CD4-positive, CD25-positive, alpha-beta regulatory T cell (primary cell): ENCODE measurements at regions not wholly inside any gene's neighbourhood (a gene's known extent, or its start where the extent isn't known, plus 50 kb on each side); places are given as distances from the start of the nearest gene placed in this dataset.

Source experiments
- ATAC-seq, 2 donors: fragments of 150-1000 bp; cut with Tn5 transposase; one replicate each; pipeline ENCODE4 v1.10.0; 2021; ENCODE audit warnings: low read depth in 2 of 2, moderate number of reproducible peaks in 2 of 2, moderate library complexity in 1 of 2
- DNase-seq, 3 donors: peaks; one replicate each; pipeline versions ENCODE4 v3.0.0 to v3.0.0-alpha.2; 2012 to 2022; ENCODE audit warnings: mixed read lengths in 1 of 3
- H3K27ac ChIP-seq: one replicate; pipeline ENCODE4 v1.7.0; 2013; ENCODE audit warnings: mild to moderate bottlenecking, low read length; ENCODE audit not compliant: insufficient read depth, poor library complexity, severe bottlenecking
- H3K27me3 ChIP-seq: one replicate; pipeline ENCODE4 v1.7.0; 2013; ENCODE audit warnings: low read length; ENCODE audit not compliant: control insufficient read depth, insufficient read depth
- H3K36me3 ChIP-seq: one replicate; pipeline ENCODE4 v1.7.0; 2013; ENCODE audit warnings: mild to moderate bottlenecking, low read length, moderate library complexity; ENCODE audit not compliant: control insufficient read depth, insufficient read depth
- H3K4me1 ChIP-seq: 2 replicates; pipeline ENCODE4 v1.7.0; 2013; ENCODE audit warnings: mild to moderate bottlenecking, low read length; ENCODE audit not compliant: insufficient read depth, control insufficient read depth, poor library complexity, severe bottlenecking
- H3K4me3 ChIP-seq: one replicate; pipeline ENCODE4 v1.7.0; 2013; ENCODE audit warnings: low read depth, mild to moderate bottlenecking, low read length, moderate library complexity
- H3K9me3 ChIP-seq, 2 experiments: 1 replicate in 1 of 2; 2 replicates in 1 of 2; pipeline ENCODE4 v1.7.0; 2013; ENCODE audit warnings: low read length in 2 of 2, mild to moderate bottlenecking in 1 of 2, moderate library complexity in 1 of 2; ENCODE audit not compliant: control insufficient read depth in 2 of 2
- H3K27ac Mint-ChIP-seq, 3 donors: one replicate each; pipeline ENCODE4 v1.8.0; 2020 to 2022; ENCODE audit warnings: mild to moderate bottlenecking in 3 of 3, mixed read lengths in 3 of 3, moderate library complexity in 2 of 3
- H3K27me3 Mint-ChIP-seq: one replicate; pipeline ENCODE4 v1.8.0; 2022; ENCODE audit warnings: mild to moderate bottlenecking, mixed read lengths
- H3K36me3 Mint-ChIP-seq: one replicate; pipeline ENCODE4 v1.8.0; 2020; ENCODE audit warnings: mixed read lengths
- H3K4me1 Mint-ChIP-seq, 4 donors: one replicate each; pipeline ENCODE4 v1.8.0; 2020 to 2022; ENCODE audit warnings: mixed read lengths in 4 of 4, mild to moderate bottlenecking in 1 of 4
- H3K4me3 Mint-ChIP-seq, 4 donors: one replicate each; pipeline ENCODE4 v1.8.0; 2020 to 2022; ENCODE audit warnings: mild to moderate bottlenecking in 4 of 4, mixed read lengths in 4 of 4, moderate library complexity in 3 of 4
- H3K9me3 Mint-ChIP-seq, 7 donors: one replicate each; pipeline ENCODE4 v1.8.0; 2020 to 2022; ENCODE audit warnings: mixed read lengths in 7 of 7, mild to moderate bottlenecking in 3 of 7, moderate library complexity in 2 of 7

DNA sequence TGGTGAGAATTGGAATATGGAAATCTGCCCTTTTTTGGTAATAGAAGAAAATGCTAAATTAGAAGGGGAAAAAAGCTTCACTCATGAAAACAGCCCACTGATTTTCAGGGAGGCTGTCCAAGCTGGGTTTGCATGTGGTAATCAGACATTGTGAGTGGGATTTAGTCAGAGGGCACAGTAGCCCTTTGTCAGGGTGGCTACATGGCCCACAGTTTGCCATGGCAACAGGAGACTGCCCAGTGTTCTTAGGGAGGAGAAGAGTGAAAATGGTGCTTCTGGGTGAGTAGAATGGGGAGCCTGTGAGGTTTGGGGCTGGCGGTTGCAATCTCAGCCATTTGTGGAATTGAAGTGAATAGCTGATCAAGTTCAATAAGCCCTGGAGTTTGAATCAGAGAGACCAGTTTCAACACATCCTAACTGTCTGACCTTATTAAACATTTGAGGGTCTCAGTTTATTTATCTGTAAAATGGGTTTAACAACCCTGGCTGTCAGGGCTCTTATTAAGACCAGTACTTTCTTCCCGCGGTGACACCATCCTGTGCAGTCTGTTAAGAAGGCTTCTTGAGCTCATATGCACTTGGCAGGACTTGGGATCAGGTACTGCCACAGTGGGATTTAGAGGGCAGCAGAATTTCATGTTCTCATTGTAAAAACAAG, 107.6 kb upstream of the TNC start:
- no peaks in the 10 kb centered on the region for H3K27me3 Mint-ChIP-seq
- no peaks in the 10 kb centered on the region for H3K4me1 ChIP-seq
- no peak overlapping the region for H3K27ac ChIP-seq
- no peak overlapping the region for H3K4me3 ChIP-seq
- H3K9me3 Mint-ChIP-seq: peaks cover 0 to 3% (median 0%) of the 10 kb centered on the region in 7 donors
- H3K4me1 Mint-ChIP-seq: no peaks in the 10 kb centered on the region
- DNase-seq (no peak), ATAC-seq (no peak)
- H3K9me3 ChIP-seq: no peaks in the 10 kb centered on the region
- H3K36me3 Mint-ChIP-seq: no peaks in the 10 kb centered on the region
- H3K4me3 Mint-ChIP-seq: no peak overlapping the region
- H3K27me3 ChIP-seq: peaks cover 1% of the 10 kb centered on the region
- no peaks in the 10 kb centered on the region for H3K36me3 ChIP-seq
- no peak overlapping the region for H3K27ac Mint-ChIP-seq

- Histone ChIP-seq H3K4me1 (no peaks in the 10 kb centered on the region), H3K4me3 (no peak overlapping the region), H3K36me3 (no peaks in the 10 kb centered on the region), H3K27me3 (no peaks in the 10 kb centered on the region), H3K27ac (no peak overlapping the region), H3K9me3 (no peaks in the 10 kb centered on the region)
- H3K4me3 Mint-ChIP-seq: no peak overlapping the region
- no peak for DNase-seq
- peaks cover 0 to 3% (median 0%) of the 10 kb centered on the region in 7 donors for H3K9me3 Mint-ChIP-seq
- H3K27me3 Mint-ChIP-seq: no peaks in the 10 kb centered on the region
- H3K36me3 Mint-ChIP-seq: no peaks in the 10 kb centered on the region
- H3K27ac Mint-ChIP-seq: no peak overlapping the region
- ATAC-seq: no peak
- no peaks in the 10 kb centered on the region for H3K4me1 Mint-ChIP-seq
These were observed 108.2 kb upstream of the TNC start for GRCh38 chr9:115226152-115226551.

DNA sequence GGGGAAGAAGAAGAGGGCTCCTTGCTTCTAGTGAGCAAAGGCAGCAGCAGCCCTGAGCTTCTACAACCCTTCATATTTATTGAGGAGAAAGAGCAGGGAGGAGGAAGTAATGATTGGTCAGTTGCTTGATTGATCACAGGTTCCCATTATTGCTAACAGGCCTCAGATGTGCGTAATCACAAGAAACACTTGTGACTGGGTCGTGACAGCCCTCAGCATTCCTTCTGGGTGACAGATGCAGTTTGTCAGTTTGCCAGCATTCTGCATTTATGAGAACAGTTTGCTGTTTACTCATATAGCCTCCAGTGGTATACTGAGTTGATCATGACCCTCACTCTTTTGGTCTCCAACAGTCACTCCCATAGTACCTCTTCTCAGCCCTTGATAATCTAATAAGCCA, 111.5 kb upstream of the TNC start:
- Mint-ChIP-seq H3K4me3 (no peak overlapping the region), H3K9me3 (no peaks in the 10 kb centered on the region), H3K36me3 (no peaks in the 10 kb centered on the region), H3K27ac (no peak overlapping the region), H3K27me3 (no peaks in the 10 kb centered on the region), H3K4me1 (no peaks in the 10 kb centered on the region)
- DNase-seq (no peak), ATAC-seq (no peak)
- Histone ChIP-seq H3K4me1 (no peaks in the 10 kb centered on the region), H3K9me3 (no peaks in the 10 kb centered on the region), H3K27me3 (no peaks in the 10 kb centered on the region), H3K27ac (no peak overlapping the region), H3K4me3 (no peak overlapping the region), H3K36me3 (no peaks in the 10 kb centered on the region)

GRCh38 chr9:115230924-115231515, 113.1 kb upstream of the TNC start:
- no peak overlapping the region for H3K27ac ChIP-seq
- no peaks in the 10 kb centered on the region for H3K9me3 Mint-ChIP-seq
- H3K4me1 Mint-ChIP-seq: no peaks in the 10 kb centered on the region
- H3K4me1 ChIP-seq: no peaks in the 10 kb centered on the region
- no peak for ATAC-seq
- H3K36me3 Mint-ChIP-seq: no peaks in the 10 kb centered on the region
- H3K27me3 Mint-ChIP-seq: no peaks in the 10 kb centered on the region
- H3K9me3 ChIP-seq: no peaks in the 10 kb centered on the region
- H3K4me3 Mint-ChIP-seq: no peak overlapping the region
- H3K4me3 ChIP-seq: no peak overlapping the region
- DNase-seq: no peak
- no peaks in the 10 kb centered on the region for H3K36me3 ChIP-seq
- no peaks in the 10 kb centered on the region for H3K27me3 ChIP-seq
- H3K27ac Mint-ChIP-seq: no peak overlapping the region

- Mint-ChIP-seq H3K4me1 (no peaks in the 10 kb centered on the region), H3K27ac (no peak overlapping the region), H3K4me3 (no peak overlapping the region), H3K36me3 (no peaks in the 10 kb centered on the region), H3K9me3 (no peaks in the 10 kb centered on the region), H3K27me3 (no peaks in the 10 kb centered on the region)
- DNase-seq: no peak
- no peak overlapping the region for H3K4me3 ChIP-seq
- H3K9me3 ChIP-seq: no peaks in the 10 kb centered on the region
- no peaks in the 10 kb centered on the region for H3K4me1 ChIP-seq
- no peak overlapping the region for H3K27ac ChIP-seq
- ATAC-seq: no peak
- H3K36me3 ChIP-seq: no peaks in the 10 kb centered on the region
- H3K27me3 ChIP-seq: no peaks in the 10 kb centered on the region
These were observed 114.3 kb upstream of the TNC start for GRCh38 chr9:115232181-115232774.

DNA sequence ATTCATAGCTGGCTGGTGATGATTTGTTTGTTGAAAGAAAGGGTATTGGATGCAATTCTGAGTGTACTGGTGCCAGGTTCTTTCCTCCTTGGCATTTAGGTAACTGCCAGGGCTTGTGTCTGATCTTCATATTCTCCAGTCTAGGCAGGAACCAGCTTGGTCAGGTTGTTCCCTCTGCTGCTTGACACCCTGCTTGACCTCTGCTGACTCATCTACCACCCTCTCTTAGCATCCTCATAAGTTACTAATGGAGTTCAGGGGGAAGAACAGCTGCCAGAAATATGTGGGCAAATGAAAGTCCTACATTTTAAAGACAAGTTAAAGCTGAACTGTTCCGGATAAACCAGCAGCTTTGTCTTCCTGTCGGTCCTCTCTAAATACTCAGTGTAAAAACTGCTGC, 116.1 kb upstream of the TNC start:
- no peak for DNase-seq
- H3K9me3 Mint-ChIP-seq: peaks cover 0 to 2% (median 0%) of the 10 kb centered on the region in 7 donors
- no peak overlapping the region for H3K4me3 ChIP-seq
- H3K9me3 ChIP-seq: no peaks in the 10 kb centered on the region
- no peaks in the 10 kb centered on the region for H3K36me3 ChIP-seq
- no peaks in the 10 kb centered on the region for H3K4me1 ChIP-seq
- H3K27me3 Mint-ChIP-seq: no peaks in the 10 kb centered on the region
- H3K4me3 Mint-ChIP-seq: no peak overlapping the region
- H3K36me3 Mint-ChIP-seq: no peaks in the 10 kb centered on the region
- no peak for ATAC-seq
- H3K27ac Mint-ChIP-seq: no peak overlapping the region
- no peaks in the 10 kb centered on the region for H3K4me1 Mint-ChIP-seq
- no peak overlapping the region for H3K27ac ChIP-seq
- H3K27me3 ChIP-seq: no peaks in the 10 kb centered on the region

- no peaks in the 10 kb centered on the region for H3K27me3 Mint-ChIP-seq
- Histone ChIP-seq H3K36me3 (no peaks in the 10 kb centered on the region), H3K27me3 (no peaks in the 10 kb centered on the region), H3K4me1 (no peaks in the 10 kb centered on the region), H3K27ac (no peak overlapping the region), H3K4me3 (no peak overlapping the region), H3K9me3 (no peaks in the 10 kb centered on the region)
- peaks cover 0 to 2% (median 0%) of the 10 kb centered on the region in 7 donors for H3K9me3 Mint-ChIP-seq
- ATAC-seq (no peak), DNase-seq (no peak)
- H3K27ac Mint-ChIP-seq: no peak overlapping the region
- no peak overlapping the region for H3K4me3 Mint-ChIP-seq
- no peaks in the 10 kb centered on the region for H3K4me1 Mint-ChIP-seq
- H3K36me3 Mint-ChIP-seq: no peaks in the 10 kb centered on the region
These were observed 117.3 kb upstream of the TNC start for GRCh38 chr9:115235221-115235620.
